ENCODE measurements at regions not wholly inside any gene's neighbourhood (a gene's known extent, or its start where the extent isn't known, plus 50 kb on each side); places are given as distances from the start of the nearest gene placed in this dataset.

DNA sequence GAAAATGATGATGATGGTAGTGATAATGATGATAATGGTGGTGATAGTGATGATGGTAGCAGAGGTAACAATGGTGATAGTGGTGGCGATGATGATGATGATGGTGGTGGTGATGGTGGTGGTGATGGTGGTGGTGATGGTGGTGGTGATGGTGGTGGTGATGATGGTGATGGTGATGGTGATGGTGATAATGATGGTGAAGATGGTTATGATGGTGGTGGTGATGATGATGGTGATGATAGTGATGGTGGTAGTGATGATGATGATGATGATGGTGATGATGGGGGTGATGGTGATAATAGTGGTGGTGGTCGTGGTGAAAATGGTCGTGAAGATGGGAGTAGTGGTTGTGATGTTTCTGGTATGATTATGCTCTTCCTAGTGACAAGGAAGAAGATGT lies 581.8 kb downstream of the HS3ST4 start:
- TF ChIP-seq, protein P1, sequence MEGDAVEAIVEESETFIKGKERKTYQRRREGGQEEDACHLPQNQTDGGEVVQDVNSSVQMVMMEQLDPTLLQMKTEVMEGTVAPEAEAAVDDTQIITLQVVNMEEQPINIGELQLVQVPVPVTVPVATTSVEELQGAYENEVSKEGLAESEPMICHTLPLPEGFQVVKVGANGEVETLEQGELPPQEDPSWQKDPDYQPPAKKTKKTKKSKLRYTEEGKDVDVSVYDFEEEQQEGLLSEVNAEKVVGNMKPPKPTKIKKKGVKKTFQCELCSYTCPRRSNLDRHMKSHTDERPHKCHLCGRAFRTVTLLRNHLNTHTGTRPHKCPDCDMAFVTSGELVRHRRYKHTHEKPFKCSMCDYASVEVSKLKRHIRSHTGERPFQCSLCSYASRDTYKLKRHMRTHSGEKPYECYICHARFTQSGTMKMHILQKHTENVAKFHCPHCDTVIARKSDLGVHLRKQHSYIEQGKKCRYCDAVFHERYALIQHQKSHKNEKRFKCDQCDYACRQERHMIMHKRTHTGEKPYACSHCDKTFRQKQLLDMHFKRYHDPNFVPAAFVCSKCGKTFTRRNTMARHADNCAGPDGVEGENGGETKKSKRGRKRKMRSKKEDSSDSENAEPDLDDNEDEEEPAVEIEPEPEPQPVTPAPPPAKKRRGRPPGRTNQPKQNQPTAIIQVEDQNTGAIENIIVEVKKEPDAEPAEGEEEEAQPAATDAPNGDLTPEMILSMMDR (conservative IDR thresholded peaks at IDR 0.05 in 1 of 2, IDR thresholded peaks at IDR 0.05 in 1 of 2; ENCODE audit: low read depth in 1 of 2, low read length in 2 of 2): no peak
- TF ChIP-seq EZH2 (IDR thresholded peaks at IDR 0.05; ENCODE audit: low read length, missing control alignments): no peak

All from fibroblast of lung (primary cell).